ENCODE measurements at regions not wholly inside any gene's neighbourhood (a gene's known extent, or its start where the extent isn't known, plus 50 kb on each side); places are given as distances from the start of the nearest gene placed in this dataset.

DNA sequence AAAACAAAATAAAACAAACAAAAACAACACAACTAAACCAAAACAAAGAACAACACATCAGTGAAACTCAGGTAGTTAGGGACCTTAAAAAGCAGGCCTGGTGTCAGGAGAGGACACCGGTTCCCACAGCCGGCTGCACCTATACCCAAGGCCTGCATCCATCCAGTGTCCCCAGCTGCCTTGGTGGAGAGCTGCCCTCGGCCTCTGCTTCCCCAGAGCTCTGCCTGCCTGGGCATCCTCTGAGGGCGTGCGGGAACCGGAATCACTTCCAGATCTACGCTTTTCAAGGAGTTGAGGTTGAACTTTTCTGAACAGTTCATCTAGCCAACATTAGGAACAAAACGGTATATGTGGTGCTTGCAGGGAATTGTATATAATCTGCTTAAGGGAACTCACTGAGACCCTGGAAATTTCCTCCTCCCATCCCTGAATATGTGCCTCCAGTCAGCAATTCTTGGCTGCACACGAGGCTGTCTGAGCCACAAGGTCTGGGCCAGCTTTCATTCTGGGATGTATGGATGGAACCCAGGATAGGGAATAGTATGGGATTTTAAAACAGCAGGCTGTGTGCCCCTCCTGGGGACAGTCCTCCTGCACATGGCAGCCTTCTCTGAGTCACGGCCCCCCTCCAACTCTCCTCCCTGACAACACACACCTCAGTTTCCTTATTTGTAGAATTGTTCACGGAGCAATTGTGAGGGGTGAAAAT, 319.0 kb upstream of the RTL1 start:
- H3K4me3 ChIP-seq (replicated peaks; ENCODE audit: low read depth, low read length) = no peak overlapping the region
- TF ChIP-seq, protein P1, sequence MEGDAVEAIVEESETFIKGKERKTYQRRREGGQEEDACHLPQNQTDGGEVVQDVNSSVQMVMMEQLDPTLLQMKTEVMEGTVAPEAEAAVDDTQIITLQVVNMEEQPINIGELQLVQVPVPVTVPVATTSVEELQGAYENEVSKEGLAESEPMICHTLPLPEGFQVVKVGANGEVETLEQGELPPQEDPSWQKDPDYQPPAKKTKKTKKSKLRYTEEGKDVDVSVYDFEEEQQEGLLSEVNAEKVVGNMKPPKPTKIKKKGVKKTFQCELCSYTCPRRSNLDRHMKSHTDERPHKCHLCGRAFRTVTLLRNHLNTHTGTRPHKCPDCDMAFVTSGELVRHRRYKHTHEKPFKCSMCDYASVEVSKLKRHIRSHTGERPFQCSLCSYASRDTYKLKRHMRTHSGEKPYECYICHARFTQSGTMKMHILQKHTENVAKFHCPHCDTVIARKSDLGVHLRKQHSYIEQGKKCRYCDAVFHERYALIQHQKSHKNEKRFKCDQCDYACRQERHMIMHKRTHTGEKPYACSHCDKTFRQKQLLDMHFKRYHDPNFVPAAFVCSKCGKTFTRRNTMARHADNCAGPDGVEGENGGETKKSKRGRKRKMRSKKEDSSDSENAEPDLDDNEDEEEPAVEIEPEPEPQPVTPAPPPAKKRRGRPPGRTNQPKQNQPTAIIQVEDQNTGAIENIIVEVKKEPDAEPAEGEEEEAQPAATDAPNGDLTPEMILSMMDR (IDR thresholded peaks at IDR 0.05; ENCODE audit: low read depth, low read length, missing control alignments) = no peak
- DNase-seq (ENCODE audit: extremely low read depth, low read depth) = no peak

DNA sequence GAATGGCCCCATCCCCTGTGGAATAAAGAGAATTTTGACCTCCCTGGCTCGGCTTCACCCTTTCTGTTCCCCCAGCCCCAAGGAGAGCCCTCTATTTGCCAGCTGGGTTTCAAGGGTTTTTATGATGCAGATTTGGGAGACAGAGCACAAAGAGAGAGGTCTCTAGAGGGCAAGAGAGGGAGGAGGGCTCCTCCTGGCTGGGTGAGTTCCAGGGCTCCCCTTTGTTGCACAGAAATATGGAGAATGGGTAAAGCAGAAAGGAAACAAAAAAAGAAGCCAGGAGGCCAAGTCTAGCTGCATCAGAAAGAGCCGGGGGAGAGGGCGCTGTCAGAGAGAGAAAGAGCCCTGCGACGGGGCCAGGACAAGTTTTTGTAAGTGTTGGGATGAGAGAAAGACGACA, 319.6 kb upstream of the RTL1 start:
- no peak for DNase-seq (ENCODE audit: extremely low read depth, low read depth)
- TF ChIP-seq, protein P1 (IDR thresholded peaks at IDR 0.05; ENCODE audit: low read depth, low read length, missing control alignments) = no peak

DNA sequence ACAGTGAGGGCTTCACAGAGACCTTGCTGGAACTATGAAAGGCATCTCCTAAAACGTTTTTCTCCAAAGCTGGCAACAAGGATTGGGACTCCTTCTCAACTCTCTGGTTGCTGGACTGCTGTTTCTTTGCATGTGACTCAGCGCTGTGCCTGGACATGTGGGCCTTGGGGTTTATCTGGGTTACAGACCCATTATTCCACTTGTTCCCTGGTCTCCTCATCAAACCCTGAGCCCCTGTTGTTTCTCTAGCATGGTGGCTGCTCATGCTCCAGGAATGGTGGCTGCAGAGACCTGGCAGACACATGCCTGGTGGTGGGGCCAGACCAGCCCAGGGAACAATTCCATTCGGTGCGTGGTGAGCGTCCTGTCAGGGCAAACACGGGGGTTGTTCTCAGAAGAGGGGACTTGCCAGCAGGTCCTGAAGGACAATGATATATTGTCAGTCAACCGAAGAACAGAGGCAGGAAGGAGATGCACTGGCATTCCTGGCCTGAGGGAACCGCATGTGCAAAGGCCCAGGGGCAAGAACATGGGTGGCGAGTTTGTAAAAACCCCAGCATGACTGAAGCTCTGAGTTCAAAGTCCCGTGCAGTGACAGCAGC, 320.1 kb upstream of the RTL1 start:
- no peak overlapping the region for H3K4me3 ChIP-seq (replicated peaks; ENCODE audit: low read depth, low read length)
- TF ChIP-seq, protein P1 (IDR thresholded peaks at IDR 0.05; ENCODE audit: low read depth, low read length, missing control alignments) = no peak
- no peak for DNase-seq (ENCODE audit: extremely low read depth, low read depth)

More for the DNA sequence above, 319.6 kb upstream of the RTL1 start:
- no peak overlapping the region for H3K4me3 ChIP-seq (replicated peaks; ENCODE audit: low read depth, low read length)

DNA sequence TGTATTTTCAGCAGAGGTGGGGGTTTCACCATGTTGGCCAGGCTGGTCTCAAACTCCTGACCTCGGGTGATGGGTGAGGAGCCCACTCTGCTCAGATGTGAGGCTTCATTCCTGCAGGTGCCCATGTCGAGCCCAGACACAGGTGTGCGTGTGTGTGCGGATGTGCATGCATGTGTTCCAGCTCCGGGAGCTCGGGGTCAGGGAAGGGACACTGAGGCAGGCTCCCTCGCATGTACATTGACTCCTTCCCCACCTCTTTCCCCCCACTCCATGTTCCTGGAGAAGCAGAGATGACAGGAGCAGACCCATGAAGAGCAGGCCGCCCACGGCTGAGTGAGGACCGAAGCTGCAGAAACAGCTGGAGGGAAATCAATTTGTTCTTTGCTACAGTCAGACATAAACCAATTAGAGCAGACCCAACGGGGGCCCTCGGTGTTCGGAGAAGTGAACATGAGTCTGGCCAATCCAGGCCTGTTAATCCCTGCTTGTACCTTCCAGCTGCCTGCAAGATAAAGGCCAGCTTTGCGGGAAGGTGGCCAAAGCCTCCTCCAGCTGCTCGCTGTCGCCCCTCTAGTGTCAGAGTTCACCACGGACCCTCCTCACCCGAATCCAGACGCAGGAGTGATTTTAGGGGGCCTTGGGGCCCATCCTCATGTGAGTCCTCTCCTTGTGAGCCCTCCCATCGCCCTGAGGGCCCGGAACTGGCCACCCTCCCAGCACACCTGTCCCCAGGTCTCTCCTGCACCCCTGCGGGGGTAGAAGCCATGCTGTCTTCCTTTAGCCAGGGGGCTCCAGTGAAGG, 321.0 kb upstream of the RTL1 start:
- H3K4me3 ChIP-seq (replicated peaks; ENCODE audit: low read depth, low read length) = no peak overlapping the region
- DNase-seq (ENCODE audit: extremely low read depth, low read depth) = no peak
- TF ChIP-seq, protein P1 (IDR thresholded peaks at IDR 0.05; ENCODE audit: low read depth, low read length, missing control alignments) = no peak

DNA sequence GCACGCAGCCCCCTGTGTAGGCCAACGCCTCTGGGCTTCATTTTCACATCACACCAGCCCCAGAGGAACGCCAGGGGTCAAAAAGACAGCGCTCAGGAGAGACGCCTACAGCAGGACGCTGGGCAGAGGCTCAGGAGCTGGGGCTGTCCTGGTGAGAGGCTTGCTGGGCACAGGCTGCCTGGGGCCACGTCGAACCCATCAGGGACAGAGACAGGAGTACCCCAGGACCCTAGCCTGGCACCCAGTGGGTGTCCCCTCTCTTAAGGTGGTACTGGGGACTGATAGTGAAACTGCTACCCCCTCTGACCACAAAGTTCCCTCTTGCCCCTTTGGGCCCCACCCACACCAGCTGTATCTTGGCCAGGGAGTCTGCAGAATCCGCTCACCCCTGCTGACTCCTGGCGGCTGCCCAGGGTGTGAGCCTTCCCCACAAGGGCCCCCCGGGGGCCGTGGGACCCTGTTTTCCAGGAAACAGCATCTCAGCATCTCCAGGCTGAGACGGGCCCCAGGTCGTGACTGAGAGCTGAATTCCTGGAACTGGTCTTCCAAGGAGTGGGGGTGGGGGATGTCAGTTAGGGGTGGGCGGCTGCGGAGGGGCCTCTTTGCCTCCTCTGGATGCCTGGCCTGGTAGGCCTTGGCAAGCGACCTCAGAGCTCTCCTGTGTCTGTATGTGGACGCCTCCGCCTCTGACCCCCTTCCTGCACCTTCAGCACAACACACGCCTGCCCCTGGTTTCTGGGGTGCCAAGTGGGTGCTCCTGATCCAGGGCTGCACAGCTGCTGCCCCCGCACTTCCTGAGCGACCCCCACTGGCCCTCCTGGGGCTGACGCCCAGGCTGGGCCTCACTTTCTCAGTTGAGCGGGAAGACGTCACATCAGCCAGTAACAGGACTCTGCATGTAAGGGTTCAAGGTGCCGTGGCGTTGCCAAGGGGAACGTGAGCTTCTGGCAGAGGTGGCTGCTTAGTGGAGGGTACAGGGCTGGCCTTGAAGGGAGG, 321.9 kb upstream of the RTL1 start:
- no peak overlapping the region for H3K4me3 ChIP-seq (replicated peaks; ENCODE audit: low read depth, low read length)
- DNase-seq (ENCODE audit: extremely low read depth, low read depth) = no peak
- TF ChIP-seq, protein P1 (IDR thresholded peaks at IDR 0.05; ENCODE audit: low read depth, low read length, missing control alignments) = no peak

DNA sequence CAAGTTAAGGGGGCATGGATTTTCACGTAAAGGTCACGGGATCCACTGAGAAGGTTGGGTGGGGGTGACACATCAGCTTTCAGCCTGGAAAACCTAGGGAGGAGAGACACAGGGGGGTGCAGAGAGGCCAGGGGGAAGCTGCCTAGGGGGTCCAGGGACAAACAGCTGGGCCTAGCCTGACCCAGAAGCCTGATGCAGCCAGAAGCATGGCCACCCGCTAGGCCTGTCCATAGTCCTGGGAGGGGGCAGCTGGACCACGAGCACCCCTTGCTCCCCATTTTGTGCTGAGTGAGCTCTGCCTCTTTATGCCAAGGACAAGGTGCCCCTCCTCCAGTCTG, 322.7 kb upstream of the RTL1 start:
- TF ChIP-seq, protein P1 (IDR thresholded peaks at IDR 0.05; ENCODE audit: low read depth, low read length, missing control alignments) = no peak
- no peak for DNase-seq (ENCODE audit: extremely low read depth, low read depth)
- no peak overlapping the region for H3K4me3 ChIP-seq (replicated peaks; ENCODE audit: low read depth, low read length)

All from HFF-Myc (cell line).